ENCODE measurements at regions not wholly inside any gene's neighbourhood (a gene's known extent, or its start where the extent isn't known, plus 50 kb on each side); places are given as distances from the start of the nearest gene placed in this dataset.
"Not testable (repeated sequence)": the region's sequence is repeated elsewhere in the genome, so short reads cannot be mapped to it uniquely, and the experiment has no call there.

DNA sequence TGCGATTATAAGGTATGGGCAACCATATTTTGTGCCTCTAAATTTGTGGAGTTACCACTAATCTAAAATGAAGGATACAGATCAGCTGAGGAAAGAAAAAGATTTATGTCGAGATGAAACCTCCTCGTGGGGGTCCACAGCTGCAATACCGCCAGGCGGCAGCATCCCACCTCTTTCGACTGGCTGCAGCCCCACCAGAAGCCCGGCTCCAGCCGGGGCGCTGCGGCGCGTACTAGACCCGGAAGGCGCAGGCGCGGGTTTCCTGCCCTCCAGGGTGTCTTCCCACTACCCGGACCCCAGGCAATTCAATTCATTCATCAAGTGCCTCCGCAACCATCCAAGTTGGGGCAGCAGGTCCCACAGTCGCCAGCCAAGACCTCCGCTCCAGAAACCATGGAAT is 366.1 kb upstream of the DEFB115 start:
- TF ChIP-seq, protein P1, sequence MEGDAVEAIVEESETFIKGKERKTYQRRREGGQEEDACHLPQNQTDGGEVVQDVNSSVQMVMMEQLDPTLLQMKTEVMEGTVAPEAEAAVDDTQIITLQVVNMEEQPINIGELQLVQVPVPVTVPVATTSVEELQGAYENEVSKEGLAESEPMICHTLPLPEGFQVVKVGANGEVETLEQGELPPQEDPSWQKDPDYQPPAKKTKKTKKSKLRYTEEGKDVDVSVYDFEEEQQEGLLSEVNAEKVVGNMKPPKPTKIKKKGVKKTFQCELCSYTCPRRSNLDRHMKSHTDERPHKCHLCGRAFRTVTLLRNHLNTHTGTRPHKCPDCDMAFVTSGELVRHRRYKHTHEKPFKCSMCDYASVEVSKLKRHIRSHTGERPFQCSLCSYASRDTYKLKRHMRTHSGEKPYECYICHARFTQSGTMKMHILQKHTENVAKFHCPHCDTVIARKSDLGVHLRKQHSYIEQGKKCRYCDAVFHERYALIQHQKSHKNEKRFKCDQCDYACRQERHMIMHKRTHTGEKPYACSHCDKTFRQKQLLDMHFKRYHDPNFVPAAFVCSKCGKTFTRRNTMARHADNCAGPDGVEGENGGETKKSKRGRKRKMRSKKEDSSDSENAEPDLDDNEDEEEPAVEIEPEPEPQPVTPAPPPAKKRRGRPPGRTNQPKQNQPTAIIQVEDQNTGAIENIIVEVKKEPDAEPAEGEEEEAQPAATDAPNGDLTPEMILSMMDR (conservative IDR thresholded peaks at IDR 0.05; ENCODE audit: low read depth, low read length), result not testable (repeated sequence)
- not testable (repeated sequence) for TF ChIP-seq EZH2 (IDR thresholded peaks at IDR 0.05; ENCODE audit: low read length, unreplicated experiment); EZH2phosphoT487 (IDR thresholded peaks at IDR 0.05; ENCODE audit: borderline replicate concordance, low read length)

Data from PC-3 (cell line).